Caco-2 (cell line): ENCODE measurements at regions not wholly inside any gene's neighbourhood (a gene's known extent, or its start where the extent isn't known, plus 50 kb on each side); places are given as distances from the start of the nearest gene placed in this dataset.

Experiments used
- BruUV-seq: library from RNA; stranded (reverse); fragments of 400-500 nt; replicated peaks from 2 replicates; lab custom pipeline; 2021; lab: Mats Ljungman, UMichigan
- CTCF ChIA-PET: fragments of 300-600 bp; sonication (Branson Sonifier 250); formaldehyde crosslinking; loops from one replicate; lab custom pipeline; 2022; ENCODE audit warnings: antibody characterized with exemption; lab: Charles Lee
- POLR2A ChIA-PET: fragments of 300-600 bp; sonication (Branson Sonifier 250); formaldehyde crosslinking; loops from one replicate; lab custom pipeline; 2022; ENCODE audit warnings: antibody characterized with exemption; lab: Charles Lee
- DNase-seq, 2 experiments: peaks; one replicate each; pipeline versions ENCODE4 v3.0.0 to v3.0.0-alpha.2; 2020 to 2022
- H3K27me3 ChIP-seq: replicated peaks from 2 replicates; pipeline ENCODE4 v1.6.0; 2011; ENCODE audit warnings: low read length; ENCODE audit not compliant: control insufficient read depth, insufficient read depth
- H3K36me3 ChIP-seq: 2 replicates; pipeline ENCODE4 v1.5.1; 2011; ENCODE audit warnings: low read length; ENCODE audit not compliant: control insufficient read depth, insufficient read depth
- H3K4me1 ChIP-seq: fragments of 250-450 bp; sonication (Bioruptor Pico); 2 replicates; pipeline ENCODE4 v1.5.1; 2020; ENCODE audit warnings: mild to moderate bottlenecking
- H3K4me3 ChIP-seq: 2 replicates; pipeline ENCODE4 v1.5.1; 2011; ENCODE audit warnings: low read depth, mild to moderate bottlenecking, control low read depth, low read length
- H3K9me3 ChIP-seq: fragments of 250-450 bp; sonication (Bioruptor Pico); 2 replicates; pipeline ENCODE4 v1.5.1; 2020; ENCODE audit warnings: mild to moderate bottlenecking, moderate library complexity
- H3K27ac Mint-ChIP-seq: one replicate; pipeline ENCODE4 v1.8.0; 2022; ENCODE audit warnings: mixed read lengths; ENCODE audit not compliant: unreplicated experiment
- H3K27me3 Mint-ChIP-seq: one replicate; pipeline ENCODE4 v1.8.0; 2022; ENCODE audit warnings: mixed read lengths; ENCODE audit not compliant: insufficient read depth, unreplicated experiment
- H3K36me3 Mint-ChIP-seq: one replicate; pipeline ENCODE4 v1.8.0; 2022; ENCODE audit warnings: mild to moderate bottlenecking, mixed read lengths; ENCODE audit not compliant: insufficient read depth, unreplicated experiment
- H3K4me1 Mint-ChIP-seq: one replicate; pipeline ENCODE4 v1.8.0; 2022; ENCODE audit warnings: low read depth, mixed read lengths; ENCODE audit not compliant: unreplicated experiment
- H3K4me3 Mint-ChIP-seq: one replicate; pipeline ENCODE4 v1.8.0; 2022; ENCODE audit warnings: mild to moderate bottlenecking, moderate library complexity, mixed read lengths; ENCODE audit not compliant: unreplicated experiment
- H3K9me3 Mint-ChIP-seq: one replicate; pipeline ENCODE4 v1.8.0; 2022; ENCODE audit warnings: mixed read lengths; ENCODE audit not compliant: unreplicated experiment
- CTCF ChIP-seq, 2 experiments: fragments of 200-600 bp in 1 of 2; IDR thresholded peaks; 1 replicate in 1 of 2; 2 replicates in 1 of 2; pipeline versions ENCODE4 v1.5.1 to v1.8.0; 2011 to 2022; ENCODE audit warnings: antibody characterized with exemption in 1 of 2, control low read depth in 1 of 2, inconsistent platforms in 1 of 2, low read depth in 1 of 2, low read length in 1 of 2, mild to moderate bottlenecking in 1 of 2, moderate library complexity in 1 of 2; ENCODE audit not compliant: insufficient read depth in 1 of 2, severe bottlenecking in 1 of 2, unreplicated experiment in 1 of 2
- intact Hi-C: fragments of 100-400 bp; cut with micrococcal nuclease; formaldehyde crosslinking; loops from one replicate; pipeline ENCODE4 v1.10.0; 2022; ENCODE audit not compliant: unreplicated experiment

- DNase-seq, result no peak
- Mint-ChIP-seq H3K27ac (no peak overlapping the region), H3K4me1 (no peaks in the 10 kb centered on the region), H3K4me3 (no peak overlapping the region), H3K36me3 (no peaks in the 10 kb centered on the region), H3K27me3 (peaks cover 10% of the 10 kb centered on the region), H3K9me3 (no peaks in the 10 kb centered on the region)
- POLR2A ChIA-PET, result no interaction called here
- Histone ChIP-seq H3K36me3 (no peaks in the 10 kb centered on the region), H3K27me3 (no peaks in the 10 kb centered on the region), H3K4me3 (no peak overlapping the region), H3K4me1 (no peaks in the 10 kb centered on the region), H3K9me3 (no peaks in the 10 kb centered on the region)
- TF ChIP-seq CTCF (IDR thresholded peaks at IDR 0.05; ENCODE audit: insufficient read depth in 1 of 2, low read depth in 1 of 2, low read length in 1 of 2, severe bottlenecking in 1 of 2, unreplicated experiment in 1 of 2), result no peak
- BruUV-seq, result no TSS peak
- CTCF ChIA-PET, result no interaction called here
- intact Hi-C loops, result no loop called here
Measured at GRCh38 chr17:6346986-6347385, 87.9 kb downstream of the AIPL1 start.

- Mint-ChIP-seq H3K9me3 (no peaks in the 10 kb centered on the region), H3K27ac (no peak overlapping the region), H3K4me1 (no peaks in the 10 kb centered on the region), H3K4me3 (no peak overlapping the region), H3K27me3 (peaks cover 10% of the 10 kb centered on the region), H3K36me3 (no peaks in the 10 kb centered on the region)
- no peaks in the 10 kb centered on the region for H3K27me3 ChIP-seq
- POLR2A ChIA-PET, result no interaction called here
- H3K36me3 ChIP-seq, result no peaks in the 10 kb centered on the region
- H3K4me3 ChIP-seq, result no peak overlapping the region
- CTCF ChIA-PET, result no interaction called here
- H3K9me3 ChIP-seq, result no peaks in the 10 kb centered on the region
- no peaks in the 10 kb centered on the region for H3K4me1 ChIP-seq
- intact Hi-C loops, result no loop called here
- no TSS peak for BruUV-seq
- no peak for TF ChIP-seq CTCF (IDR thresholded peaks at IDR 0.05; ENCODE audit: insufficient read depth in 1 of 2, low read depth in 1 of 2, low read length in 1 of 2, severe bottlenecking in 1 of 2, unreplicated experiment in 1 of 2)
- DNase-seq, result no peak
Measured at GRCh38 chr17:6346156-6346786, 88.7 kb downstream of the AIPL1 start.

GRCh38 chr17:6343736-6344135, 91.2 kb downstream of the AIPL1 start:
- Mint-ChIP-seq H3K27me3 (peaks cover 10% of the 10 kb centered on the region), H3K4me3 (no peak overlapping the region), H3K9me3 (no peaks in the 10 kb centered on the region), H3K36me3 (no peaks in the 10 kb centered on the region), H3K27ac (no peak overlapping the region), H3K4me1 (no peaks in the 10 kb centered on the region)
- Histone ChIP-seq H3K27me3 (no peaks in the 10 kb centered on the region), H3K36me3 (no peaks in the 10 kb centered on the region), H3K9me3 (no peaks in the 10 kb centered on the region), H3K4me1 (no peaks in the 10 kb centered on the region), H3K4me3 (no peak overlapping the region)
- ChIA-PET CTCF (no interaction called here), POLR2A (no interaction called here)
- BruUV-seq, result no TSS peak
- intact Hi-C loops, result no loop called here
- no peak for TF ChIP-seq CTCF (IDR thresholded peaks at IDR 0.05; ENCODE audit: insufficient read depth in 1 of 2, low read depth in 1 of 2, low read length in 1 of 2, severe bottlenecking in 1 of 2, unreplicated experiment in 1 of 2)
- DNase-seq, result no peak
